Fibroblast of pulmonary artery (primary cell): ENCODE measurements at regions not wholly inside any gene's neighbourhood (a gene's known extent, or its start where the extent isn't known, plus 50 kb on each side); places are given as distances from the start of the nearest gene placed in this dataset.

Source experiments
- DNase-seq: peaks from one replicate; pipeline ENCODE4 v3.0.0-alpha.2; 2010; ENCODE audit warnings: low read depth
- H3K4me3 ChIP-seq: replicated peaks from 2 replicates; pipeline ENCODE4 v1.5.1; 2011; ENCODE audit warnings: low read depth, mild to moderate bottlenecking, control low read depth, low read length, moderate library complexity
- CTCF ChIP-seq: IDR thresholded peaks from 2 replicates; pipeline ENCODE4 v1.5.1; 2011; ENCODE audit warnings: mild to moderate bottlenecking, control low read depth, low read length, inconsistent platforms; ENCODE audit errors: missing control alignments

- no peak for TF ChIP-seq CTCF
- no peak for DNase-seq
- no peak overlapping the region for H3K4me3 ChIP-seq
Measured at GRCh38 chr5:54628050-54628449, 110.5 kb downstream of the SNX18 start.

- TF ChIP-seq CTCF = no peak
- H3K4me3 ChIP-seq = no peak overlapping the region
- no peak for DNase-seq
Measured at GRCh38 chr5:54626407-54626806, 108.8 kb downstream of the SNX18 start.

- DNase-seq = peak; percentile 78
- no peak overlapping the region for H3K4me3 ChIP-seq
- no peak for TF ChIP-seq CTCF
Measured at GRCh38 chr5:54624805-54625568, 107.4 kb downstream of the SNX18 start.

GRCh38 chr5:54621709-54622108, 104.2 kb downstream of the SNX18 start:
- no peak for TF ChIP-seq CTCF
- no peak overlapping the region for H3K4me3 ChIP-seq
- DNase-seq = no peak

- DNase-seq = no peak
- no peak for TF ChIP-seq CTCF
- H3K4me3 ChIP-seq = no peak overlapping the region
Measured at GRCh38 chr5:54621048-54621447, 103.5 kb downstream of the SNX18 start.

- TF ChIP-seq CTCF = no peak
- no peak for DNase-seq
- H3K4me3 ChIP-seq = no peak overlapping the region
Measured at GRCh38 chr5:54620141-54620933, 102.8 kb downstream of the SNX18 start.
